Astrocyte (in vitro differentiated cells and primary cell): ENCODE measurements at regions not wholly inside any gene's neighbourhood (a gene's known extent, or its start where the extent isn't known, plus 50 kb on each side); places are given as distances from the start of the nearest gene placed in this dataset.

Experiments used
- DNase-seq: peaks from one replicate; pipeline ENCODE4 v3.0.0-alpha.2; 2010; ENCODE audit warnings: low read depth
- FAIRE-seq: peaks from 2 replicates; lab custom pipeline; 2011; peaks lifted over from hg19 to GRCh38; lab: Jason Lieb, UNC
- H2AFZ ChIP-seq: 2 replicates; pipeline ENCODE4 v1.6.0; 2012; ENCODE audit warnings: low read depth, low read length, inconsistent platforms
- H3K27ac ChIP-seq: 2 replicates; pipeline ENCODE4 v1.5.1; 2011; ENCODE audit warnings: low read depth, low read length, inconsistent platforms
- H3K27me3 ChIP-seq: 2 replicates; pipeline ENCODE4 v1.6.0; 2011; ENCODE audit warnings: low read length, inconsistent platforms; ENCODE audit not compliant: insufficient read depth
- H3K36me3 ChIP-seq: 2 replicates; pipeline ENCODE4 v1.5.1; 2011; ENCODE audit warnings: low read length, inconsistent platforms; ENCODE audit not compliant: insufficient read depth
- H3K4me1 ChIP-seq: 2 replicates; pipeline ENCODE4 v1.5.1; 2011; ENCODE audit warnings: low read length, inconsistent platforms; ENCODE audit not compliant: insufficient read depth
- H3K4me2 ChIP-seq: 2 replicates; pipeline ENCODE4 v1.6.0; 2012; ENCODE audit warnings: low read length, inconsistent platforms
- H3K4me3 ChIP-seq: 2 replicates; pipeline ENCODE4 v1.5.1; 2011; ENCODE audit warnings: low read depth, mild to moderate bottlenecking, low read length, inconsistent platforms; ENCODE audit not compliant: insufficient read depth
- H3K79me2 ChIP-seq: 2 replicates; pipeline ENCODE4 v1.6.0; 2012; ENCODE audit warnings: mild to moderate bottlenecking, low read length, inconsistent platforms; ENCODE audit not compliant: insufficient read depth
- H3K9ac ChIP-seq: 2 replicates; pipeline ENCODE4 v1.6.0; 2012; ENCODE audit warnings: mild to moderate bottlenecking, low read length, inconsistent platforms
- H3K9me3 ChIP-seq: 2 replicates; pipeline ENCODE4 v1.5.1; 2012; ENCODE audit warnings: low read depth, mild to moderate bottlenecking, low read length, inconsistent platforms; ENCODE audit not compliant: insufficient read depth
- H4K20me1 ChIP-seq: 2 replicates; pipeline ENCODE4 v1.6.0; 2012; ENCODE audit warnings: low read length, inconsistent platforms; ENCODE audit not compliant: insufficient read depth
- H3K27ac Mint-ChIP-seq: one replicate; pipeline ENCODE4 v1.8.0; 2021; ENCODE audit warnings: mild to moderate bottlenecking, mixed read lengths; ENCODE audit not compliant: unreplicated experiment
- H3K27me3 Mint-ChIP-seq: one replicate; pipeline ENCODE4 v1.8.0; 2021; ENCODE audit warnings: low read depth, mixed read lengths; ENCODE audit not compliant: unreplicated experiment
- H3K36me3 Mint-ChIP-seq: one replicate; pipeline ENCODE4 v1.8.0; 2021; ENCODE audit warnings: low read depth, mixed read lengths; ENCODE audit not compliant: unreplicated experiment
- H3K4me1 Mint-ChIP-seq: one replicate; pipeline ENCODE4 v1.8.0; 2021; ENCODE audit warnings: low read depth, mixed read lengths; ENCODE audit not compliant: unreplicated experiment
- H3K4me3 Mint-ChIP-seq: one replicate; pipeline ENCODE4 v1.8.0; 2021; ENCODE audit warnings: mild to moderate bottlenecking, moderate library complexity, mixed read lengths; ENCODE audit not compliant: unreplicated experiment
- H3K9me3 Mint-ChIP-seq: one replicate; pipeline ENCODE4 v1.8.0; 2021; ENCODE audit warnings: mild to moderate bottlenecking, mixed read lengths; ENCODE audit not compliant: unreplicated experiment
- EZH2 ChIP-seq: IDR thresholded peaks from 2 replicates; pipeline ENCODE4 v1.6.1; 2012; ENCODE audit warnings: mild to moderate bottlenecking, low read length, inconsistent platforms; ENCODE audit not compliant: insufficient read depth
- TF ChIP-seq, protein P1 (sequence below): IDR thresholded peaks from 2 replicates; pipeline ENCODE4 v1.5.1; 2011; ENCODE audit warnings: low read depth, mild to moderate bottlenecking, inconsistent platforms, low read length, moderate library complexity; ENCODE audit not compliant: insufficient read depth

GRCh38 chr15:94665676-94666441, 434.5 kb downstream of the MCTP2 start:
- H3K4me1 Mint-ChIP-seq, result no peaks in the 10 kb centered on the region

DNA sequence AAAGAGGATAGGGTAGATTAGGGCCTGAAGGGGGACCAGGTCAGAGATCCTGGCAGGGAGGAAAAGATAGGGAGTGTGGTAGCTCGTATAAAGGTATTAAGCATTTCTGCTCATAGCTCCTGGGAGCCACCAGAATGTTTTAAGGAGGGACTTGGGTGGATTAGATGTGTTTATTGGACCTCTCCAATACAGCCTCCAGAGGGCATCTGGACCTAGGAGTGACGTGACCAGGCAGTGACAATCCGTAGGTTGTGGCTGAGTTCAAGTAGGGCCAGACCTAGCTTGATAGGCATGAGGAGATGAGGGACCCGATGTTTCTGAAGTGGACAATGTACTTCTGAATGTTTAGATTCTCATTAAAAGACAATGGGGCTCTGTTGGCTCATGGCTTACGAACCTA, 435.2 kb downstream of the MCTP2 start:
- Histone ChIP-seq H2AFZ (no peak overlapping the region), H3K9ac (no peak overlapping the region), H4K20me1 (no peaks in the 10 kb centered on the region), H3K4me1 (no peaks in the 10 kb centered on the region), H3K36me3 (no peaks in the 10 kb centered on the region), H3K79me2 (no peaks in the 10 kb centered on the region), H3K4me2 (no peak overlapping the region), H3K27me3 (no peaks in the 10 kb centered on the region), H3K4me3 (no peak overlapping the region), H3K27ac (no peak overlapping the region), H3K9me3 (no peaks in the 10 kb centered on the region)
- TF ChIP-seq, protein P1, sequence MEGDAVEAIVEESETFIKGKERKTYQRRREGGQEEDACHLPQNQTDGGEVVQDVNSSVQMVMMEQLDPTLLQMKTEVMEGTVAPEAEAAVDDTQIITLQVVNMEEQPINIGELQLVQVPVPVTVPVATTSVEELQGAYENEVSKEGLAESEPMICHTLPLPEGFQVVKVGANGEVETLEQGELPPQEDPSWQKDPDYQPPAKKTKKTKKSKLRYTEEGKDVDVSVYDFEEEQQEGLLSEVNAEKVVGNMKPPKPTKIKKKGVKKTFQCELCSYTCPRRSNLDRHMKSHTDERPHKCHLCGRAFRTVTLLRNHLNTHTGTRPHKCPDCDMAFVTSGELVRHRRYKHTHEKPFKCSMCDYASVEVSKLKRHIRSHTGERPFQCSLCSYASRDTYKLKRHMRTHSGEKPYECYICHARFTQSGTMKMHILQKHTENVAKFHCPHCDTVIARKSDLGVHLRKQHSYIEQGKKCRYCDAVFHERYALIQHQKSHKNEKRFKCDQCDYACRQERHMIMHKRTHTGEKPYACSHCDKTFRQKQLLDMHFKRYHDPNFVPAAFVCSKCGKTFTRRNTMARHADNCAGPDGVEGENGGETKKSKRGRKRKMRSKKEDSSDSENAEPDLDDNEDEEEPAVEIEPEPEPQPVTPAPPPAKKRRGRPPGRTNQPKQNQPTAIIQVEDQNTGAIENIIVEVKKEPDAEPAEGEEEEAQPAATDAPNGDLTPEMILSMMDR, result no peak
- no peak for TF ChIP-seq EZH2
- Mint-ChIP-seq H3K4me3 (no peak overlapping the region), H3K4me1 (peaks cover under 1% of the 10 kb centered on the region), H3K36me3 (no peaks in the 10 kb centered on the region), H3K9me3 (no peaks in the 10 kb centered on the region), H3K27me3 (peaks cover 20% of the 10 kb centered on the region), H3K27ac (no peak overlapping the region)
- DNase-seq, result no peak
- FAIRE-seq, result no peak

More at GRCh38 chr15:94665676-94666441, 434.5 kb downstream of the MCTP2 start:
- no peaks in the 10 kb centered on the region for H3K36me3 ChIP-seq
- FAIRE-seq, result no peak
- H3K79me2 ChIP-seq, result no peaks in the 10 kb centered on the region
- H3K4me1 ChIP-seq, result no peaks in the 10 kb centered on the region
- Mint-ChIP-seq H3K4me3 (no peak overlapping the region), H3K27ac (no peak overlapping the region), H3K36me3 (no peaks in the 10 kb centered on the region), H3K9me3 (no peaks in the 10 kb centered on the region), H3K27me3 (peaks cover 20% of the 10 kb centered on the region)
- H3K27me3 ChIP-seq, result no peaks in the 10 kb centered on the region
- no peak overlapping the region for H3K4me2 ChIP-seq
- no peak overlapping the region for H3K4me3 ChIP-seq
- no peak overlapping the region for H3K27ac ChIP-seq
- H2AFZ ChIP-seq, result no peak overlapping the region
- H3K9ac ChIP-seq, result no peak overlapping the region
- H4K20me1 ChIP-seq, result no peaks in the 10 kb centered on the region
- no peak for TF ChIP-seq EZH2
- TF ChIP-seq, protein P1, result no peak
- DNase-seq, result no peak
- no peaks in the 10 kb centered on the region for H3K9me3 ChIP-seq

DNA sequence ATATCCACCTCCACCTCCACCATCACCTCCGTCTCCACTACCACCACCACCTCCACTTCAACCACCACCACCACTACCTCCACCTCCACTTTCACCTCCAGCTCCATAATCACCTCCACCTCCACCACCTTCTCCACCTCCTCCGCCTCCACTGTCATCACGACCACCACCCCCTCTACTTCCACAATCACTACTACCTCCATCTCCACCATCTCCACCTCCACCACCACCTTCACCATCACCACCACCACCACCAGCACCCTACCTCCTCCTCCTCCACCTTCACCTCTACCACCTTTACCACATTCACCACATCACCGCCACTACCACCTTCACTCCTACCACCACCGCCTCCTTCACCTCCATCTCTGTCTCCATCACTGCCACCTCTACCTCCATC, 435.7 kb downstream of the MCTP2 start:
- no peaks in the 10 kb centered on the region for H3K79me2 ChIP-seq
- FAIRE-seq, result no peak
- Mint-ChIP-seq H3K36me3 (no peaks in the 10 kb centered on the region), H3K4me3 (no peak overlapping the region), H3K4me1 (peaks cover 5% of the 10 kb centered on the region), H3K27ac (no peak overlapping the region), H3K9me3 (no peaks in the 10 kb centered on the region), H3K27me3 (peaks cover 20% of the 10 kb centered on the region)
- no peaks in the 10 kb centered on the region for H4K20me1 ChIP-seq
- H3K36me3 ChIP-seq, result no peaks in the 10 kb centered on the region
- DNase-seq, result no peak
- no peak overlapping the region for H3K9ac ChIP-seq
- TF ChIP-seq, protein P1, result no peak
- TF ChIP-seq EZH2, result no peak
- H3K27ac ChIP-seq, result no peak overlapping the region
- H3K9me3 ChIP-seq, result no peaks in the 10 kb centered on the region
- H3K4me3 ChIP-seq, result no peak overlapping the region
- H3K27me3 ChIP-seq, result no peaks in the 10 kb centered on the region
- no peaks in the 10 kb centered on the region for H3K4me1 ChIP-seq
- no peak overlapping the region for H2AFZ ChIP-seq
- H3K4me2 ChIP-seq, result no peak overlapping the region
